Body of pancreas (tissue), 4 donors: ENCODE measurements at regions not wholly inside any gene's neighbourhood (a gene's known extent, or its start where the extent isn't known, plus 50 kb on each side); places are given as distances from the start of the nearest gene placed in this dataset.
A peak's percentile ranks its signal among the peaks of the same experiment; 100 is the strongest.

ENCODE experiments used
- POLR2A ChIP-seq, 3 donors: fragments of 450-650 bp; IDR thresholded peaks; one replicate each; pipeline ENCODE4 v1.6.1; 2016; ENCODE audit warnings: antibody characterized with exemption in 3 of 3, mild to moderate bottlenecking in 2 of 3
- TF ChIP-seq, protein P1 (sequence below), 7 experiments: fragments of 450-650 bp in 4 of 7; fragments of 200-600 bp in 3 of 7; sonication (generic) in 3 of 7; IDR thresholded peaks; one replicate each; pipeline ENCODE4 v1.5.1; 2016 to 2019; ENCODE audit warnings: antibody characterized with exemption in 7 of 7

GRCh38 chr2:184031402-184032147, 566.8 kb upstream of the ZNF804A start:
- TF ChIP-seq POLR2A (IDR thresholded peaks at IDR 0.05): no peak
- TF ChIP-seq, protein P1, sequence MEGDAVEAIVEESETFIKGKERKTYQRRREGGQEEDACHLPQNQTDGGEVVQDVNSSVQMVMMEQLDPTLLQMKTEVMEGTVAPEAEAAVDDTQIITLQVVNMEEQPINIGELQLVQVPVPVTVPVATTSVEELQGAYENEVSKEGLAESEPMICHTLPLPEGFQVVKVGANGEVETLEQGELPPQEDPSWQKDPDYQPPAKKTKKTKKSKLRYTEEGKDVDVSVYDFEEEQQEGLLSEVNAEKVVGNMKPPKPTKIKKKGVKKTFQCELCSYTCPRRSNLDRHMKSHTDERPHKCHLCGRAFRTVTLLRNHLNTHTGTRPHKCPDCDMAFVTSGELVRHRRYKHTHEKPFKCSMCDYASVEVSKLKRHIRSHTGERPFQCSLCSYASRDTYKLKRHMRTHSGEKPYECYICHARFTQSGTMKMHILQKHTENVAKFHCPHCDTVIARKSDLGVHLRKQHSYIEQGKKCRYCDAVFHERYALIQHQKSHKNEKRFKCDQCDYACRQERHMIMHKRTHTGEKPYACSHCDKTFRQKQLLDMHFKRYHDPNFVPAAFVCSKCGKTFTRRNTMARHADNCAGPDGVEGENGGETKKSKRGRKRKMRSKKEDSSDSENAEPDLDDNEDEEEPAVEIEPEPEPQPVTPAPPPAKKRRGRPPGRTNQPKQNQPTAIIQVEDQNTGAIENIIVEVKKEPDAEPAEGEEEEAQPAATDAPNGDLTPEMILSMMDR (IDR thresholded peaks at IDR 0.05): peak in 4 of 7 experiments; percentile 26 to 38 (median 29)
